T47D (cell line): ENCODE measurements at regions not wholly inside any gene's neighbourhood (a gene's known extent, or its start where the extent isn't known, plus 50 kb on each side); places are given as distances from the start of the nearest gene placed in this dataset.
"Not testable (repeated sequence)": the region's sequence is repeated elsewhere in the genome, so short reads cannot be mapped to it uniquely, and the experiment has no call there.

Experiments
- DNase-seq, 2 experiments: peaks; one replicate each; pipeline versions ENCODE4 v3.0.0 to v3.0.0-alpha.2; 2011 to 2012; ENCODE audit warnings: low read depth in 1 of 2, low spot score in 1 of 2
- JUND ChIP-seq: IDR thresholded peaks from 2 replicates; pipeline ENCODE4 v1.6.1; 2012; ENCODE audit warnings: low read depth
- in situ Hi-C: cut with HindIII; loops from 2 replicates; pipeline ENCODE4 v1.10.0; 2016; ENCODE audit warnings: low sequenced_read_pairs, low pct_unique_long_range_greater_than_20kb

DNA sequence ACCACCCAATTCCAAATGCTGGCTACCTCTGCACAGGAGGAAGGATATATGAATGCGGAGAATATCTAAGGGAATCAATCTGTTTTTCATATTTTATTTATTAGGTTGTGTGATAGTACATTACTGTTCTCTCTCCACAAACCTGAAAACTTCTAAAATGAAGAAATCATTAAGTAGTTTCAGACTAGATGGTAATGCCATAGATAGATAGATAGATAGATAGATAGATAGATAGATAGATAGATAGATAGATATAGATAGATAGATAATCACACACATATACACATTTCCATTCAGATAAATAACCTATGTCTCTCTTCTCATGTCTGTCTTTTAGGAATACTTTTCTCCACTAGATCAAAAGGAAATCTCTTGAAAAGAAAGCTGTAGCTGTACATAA lies 126.1 kb upstream of the TSPAN8 start:
- no peak for TF ChIP-seq JUND
- DNase-seq, result no peak
- in situ Hi-C loops, result no loop called here

DNA sequence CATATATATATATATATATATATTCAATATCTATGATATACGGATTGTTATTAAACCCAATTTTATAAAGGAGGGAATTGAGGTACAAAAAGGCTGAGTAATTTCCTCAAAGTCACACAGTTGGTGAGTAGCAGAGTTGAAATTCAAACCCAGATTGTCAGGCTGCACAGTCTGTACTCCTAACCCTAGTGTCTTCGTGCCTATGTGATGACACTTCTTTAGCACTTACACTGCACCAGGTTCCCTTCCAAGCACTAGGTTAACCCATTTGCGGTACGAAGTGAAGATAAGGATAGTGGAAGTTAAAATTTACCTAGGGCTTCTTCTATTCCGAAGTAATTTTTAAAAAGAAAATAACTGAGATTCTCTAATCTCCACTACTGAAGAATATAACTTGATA lies 125.1 kb upstream of the TSPAN8 start:
- in situ Hi-C loops, result no loop called here
- TF ChIP-seq JUND, result no peak
- DNase-seq, result no peak

DNA sequence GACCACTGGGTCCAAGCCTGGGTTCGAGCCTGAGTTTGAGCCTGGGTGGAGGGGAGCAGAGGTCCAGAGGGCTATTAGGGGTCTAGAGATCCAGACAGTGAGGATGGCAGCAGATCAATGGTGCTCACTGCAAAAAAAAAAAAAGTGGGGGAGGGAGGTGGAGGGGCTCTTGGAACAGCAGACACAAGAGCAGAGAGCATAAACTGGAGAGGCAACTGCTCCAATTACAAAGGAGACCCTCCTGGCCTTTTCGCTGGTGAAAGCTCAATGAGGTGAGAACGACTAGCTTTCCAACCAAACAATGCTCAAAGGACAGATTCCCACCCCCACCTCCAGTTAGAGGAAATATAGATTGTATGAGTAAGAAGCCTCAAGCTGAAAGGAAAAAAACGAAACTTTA lies 124.2 kb upstream of the TSPAN8 start:
- TF ChIP-seq JUND, result no peak
- in situ Hi-C loops, result no loop called here
- DNase-seq, result no peak

DNA sequence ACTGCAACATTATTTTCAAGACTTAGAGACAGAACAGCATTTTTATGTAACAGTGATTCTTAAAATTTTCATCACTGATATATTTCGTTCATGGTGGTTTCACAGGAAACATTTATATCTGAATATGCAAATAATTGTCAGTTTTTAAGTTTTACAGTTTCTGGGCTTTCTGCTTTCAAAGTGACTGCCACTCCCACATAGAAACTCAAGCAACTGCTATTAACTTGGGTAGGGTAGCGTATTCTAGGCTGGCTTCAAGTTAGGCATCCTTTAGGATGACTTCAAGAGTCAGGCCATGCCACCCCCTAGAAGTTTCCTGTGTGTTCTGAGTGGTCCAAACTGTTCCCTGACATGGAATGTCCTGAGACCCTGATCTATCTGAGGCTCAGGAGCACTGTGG lies 123.6 kb upstream of the TSPAN8 start:
- in situ Hi-C loops, result no loop called here
- DNase-seq, result no peak
- TF ChIP-seq JUND, result no peak

DNA sequence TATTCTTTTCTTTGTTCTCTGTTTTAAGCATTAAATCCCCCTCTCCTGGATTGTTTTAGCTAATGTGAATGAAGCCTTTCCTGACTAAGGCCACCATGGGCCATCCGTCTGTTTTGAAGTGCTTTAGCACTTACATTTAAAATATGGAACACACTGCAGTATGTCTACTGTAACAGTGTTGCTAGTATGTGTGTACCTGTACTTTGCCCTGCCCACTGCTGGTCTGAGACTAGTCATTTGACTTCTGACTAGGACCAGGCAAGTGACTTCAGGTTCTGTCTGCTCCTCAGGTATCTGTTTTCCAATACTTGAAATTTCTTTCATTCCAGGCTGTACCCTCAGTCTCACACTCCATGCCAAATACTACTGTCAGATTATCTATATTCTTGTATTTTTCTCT lies 120.1 kb upstream of the TSPAN8 start:
- in situ Hi-C loops, result no loop called here
- TF ChIP-seq JUND, result no peak
- DNase-seq, result no peak

DNA sequence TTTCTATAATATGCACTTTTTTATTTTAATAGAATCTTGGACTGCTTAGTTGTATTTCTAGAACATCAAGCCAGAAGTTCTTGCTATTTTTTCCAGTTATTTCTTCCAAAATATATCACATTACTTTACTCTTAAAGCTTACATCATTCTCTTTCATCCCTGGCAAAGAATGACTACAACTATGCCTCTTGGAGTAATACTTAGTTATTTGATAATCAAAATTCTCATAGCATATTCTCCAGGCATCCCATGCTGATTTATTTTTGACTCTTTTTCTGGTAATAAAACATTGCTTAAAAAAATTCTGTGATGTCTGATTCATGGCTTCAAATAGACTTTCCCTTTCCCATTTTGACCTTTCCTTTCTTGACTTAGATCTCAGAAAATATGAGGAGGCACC lies 118.7 kb upstream of the TSPAN8 start:
- no peak for DNase-seq
- TF ChIP-seq JUND, result no peak
- in situ Hi-C loops, result no loop called here

DNA sequence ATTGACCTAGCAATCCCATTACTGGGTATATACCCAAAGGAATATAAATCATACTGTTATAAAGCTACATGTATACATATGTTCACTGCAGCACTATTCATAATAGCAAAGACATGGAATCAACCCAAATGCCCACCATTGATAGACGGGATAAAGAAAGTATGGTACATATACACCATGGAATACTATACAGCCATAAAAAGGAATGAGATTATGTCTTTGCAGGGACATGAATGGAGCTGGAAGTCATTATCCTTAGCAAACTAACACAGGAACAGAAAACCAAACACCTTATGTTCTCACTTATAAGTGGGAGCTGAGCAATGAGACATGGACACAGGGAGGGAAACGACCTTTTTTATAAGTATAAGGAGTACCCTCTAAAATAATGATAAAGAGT lies 113.0 kb upstream of the TSPAN8 start:
- DNase-seq, in situ Hi-C loops: not testable (repeated sequence)

DNA sequence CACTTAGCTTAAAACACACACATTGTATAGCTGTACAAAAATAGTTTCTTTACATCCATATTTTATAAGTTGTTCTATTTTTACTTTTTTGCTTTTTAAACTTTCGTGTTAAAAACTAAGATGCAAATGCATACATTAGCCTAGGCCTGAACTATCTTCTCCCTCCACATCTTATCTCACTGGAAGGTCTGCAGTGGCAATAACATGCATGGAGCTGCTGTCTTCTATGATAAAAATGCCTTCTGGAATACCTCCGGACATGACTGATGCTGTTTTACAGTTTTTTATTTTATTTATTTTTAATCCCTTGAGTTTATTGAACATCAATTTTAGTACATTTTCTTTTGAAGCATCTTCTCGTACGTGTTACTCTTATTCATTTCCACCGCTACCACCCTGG lies 112.3 kb upstream of the TSPAN8 start:
- DNase-seq, result no peak
- TF ChIP-seq JUND, result no peak
- in situ Hi-C loops, result no loop called here

DNA sequence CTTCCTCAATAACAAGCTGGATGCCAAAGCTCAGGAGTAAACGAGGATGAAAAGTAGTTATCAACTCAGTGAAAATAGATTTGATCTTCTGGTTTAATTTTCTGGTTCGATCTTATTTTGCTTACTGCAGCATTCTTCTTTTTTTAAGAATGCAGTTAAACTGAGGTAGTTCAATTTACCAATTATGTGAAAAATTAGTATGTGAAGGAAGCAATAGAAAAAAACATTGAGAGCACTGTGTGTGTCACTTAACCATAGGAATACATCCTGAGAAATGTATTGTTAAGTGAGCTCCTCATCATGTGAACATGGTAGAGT lies 111.4 kb upstream of the TSPAN8 start:
- in situ Hi-C loops, result no loop called here
- no peak for DNase-seq

DNA sequence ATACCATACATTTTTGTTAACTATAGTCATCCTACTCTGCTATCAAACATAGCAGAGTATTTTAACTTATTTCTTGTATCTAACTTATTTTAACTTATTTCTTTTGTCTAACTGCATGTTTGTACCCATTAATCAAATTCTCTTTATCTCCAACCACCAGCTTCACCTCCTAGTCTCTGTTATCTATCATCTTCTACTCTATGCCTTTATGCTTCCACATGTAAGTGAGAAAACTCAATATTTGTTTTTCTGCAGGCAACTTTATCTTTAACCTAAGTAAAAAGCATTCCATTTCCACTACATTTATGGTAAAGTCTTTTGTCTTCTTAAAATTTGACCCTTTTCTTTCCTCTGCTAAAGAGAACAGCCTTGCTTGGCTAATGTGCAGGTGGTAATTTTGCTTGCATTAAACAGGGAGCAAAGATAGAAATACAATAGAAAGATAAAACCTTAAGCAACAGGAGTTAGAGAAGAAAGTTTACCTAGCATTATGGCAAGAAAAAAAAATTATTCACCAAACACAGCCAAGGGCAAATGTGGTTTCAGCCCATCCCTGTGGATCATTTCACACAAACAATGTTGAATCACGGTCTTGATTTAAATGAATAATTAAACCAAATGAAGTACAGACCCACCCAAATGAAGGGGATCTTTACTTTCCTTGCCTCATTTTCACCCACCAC lies 110.9 kb upstream of the TSPAN8 start:
- no peak for TF ChIP-seq JUND
- in situ Hi-C loops, result no loop called here
- DNase-seq, result no peak

More for the DNA sequence above, 111.4 kb upstream of the TSPAN8 start:
- TF ChIP-seq JUND, result no peak

DNA sequence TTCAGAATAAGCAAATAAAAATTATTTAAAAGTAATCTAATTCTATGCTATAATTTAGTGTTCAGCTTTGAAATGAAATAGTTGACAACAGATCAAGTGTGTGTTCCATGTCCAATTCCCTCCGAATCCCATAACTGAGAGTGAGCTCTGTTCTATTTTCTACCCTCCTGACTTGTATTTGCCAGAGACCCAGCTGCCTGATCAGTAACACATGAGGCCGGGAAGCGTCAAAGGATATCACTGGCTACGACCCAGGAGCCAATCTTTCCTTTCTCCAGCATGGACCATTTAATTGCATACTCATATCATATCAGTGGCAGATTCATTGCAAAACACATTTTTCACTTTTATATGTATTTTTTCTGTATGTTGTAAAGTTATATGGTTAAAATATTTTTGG lies 108.8 kb upstream of the TSPAN8 start:
- DNase-seq, result no peak
- TF ChIP-seq JUND, result no peak

DNA sequence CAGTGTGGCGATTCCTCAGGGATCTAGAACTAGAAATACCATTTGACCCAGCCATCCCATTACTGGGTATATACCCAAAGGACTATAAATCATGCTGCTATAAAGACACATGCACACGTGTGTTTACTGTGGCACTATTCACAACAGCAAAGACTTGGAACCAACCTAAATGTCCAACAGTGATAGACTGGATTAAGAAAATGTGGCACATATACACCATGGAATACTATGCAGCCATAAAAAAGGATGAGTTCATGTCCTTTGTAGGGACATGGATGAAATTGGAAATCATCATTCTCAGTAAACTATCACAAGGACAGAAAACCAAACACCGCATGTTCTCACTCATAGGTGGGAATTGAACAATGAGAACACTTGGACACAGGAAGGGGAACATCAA lies 107.9 kb upstream of the TSPAN8 start:
- in situ Hi-C loops, DNase-seq: not testable (repeated sequence)

More for the DNA sequence above, 108.8 kb upstream of the TSPAN8 start:
- in situ Hi-C loops, result no loop called here

DNA sequence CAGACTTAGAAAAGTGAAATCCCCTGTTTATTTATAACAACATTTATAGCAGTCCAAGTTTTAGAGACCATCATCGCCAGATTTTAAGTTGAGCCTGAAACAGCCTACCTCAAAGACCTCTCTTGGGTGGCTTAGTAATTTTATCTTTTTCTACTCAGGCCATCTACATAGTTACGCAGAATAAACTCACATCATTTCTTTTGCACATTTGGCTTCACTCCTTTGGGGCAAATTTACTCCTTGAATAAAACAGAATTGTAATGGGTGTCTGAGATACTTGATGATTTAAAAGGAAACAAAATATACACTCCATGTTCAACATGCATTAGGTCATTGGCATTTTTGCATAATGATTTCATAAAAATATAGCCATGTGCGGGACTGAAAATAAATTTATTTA lies 104.7 kb upstream of the TSPAN8 start:
- no peak for DNase-seq
- TF ChIP-seq JUND, result no peak
- in situ Hi-C loops, result no loop called here

DNA sequence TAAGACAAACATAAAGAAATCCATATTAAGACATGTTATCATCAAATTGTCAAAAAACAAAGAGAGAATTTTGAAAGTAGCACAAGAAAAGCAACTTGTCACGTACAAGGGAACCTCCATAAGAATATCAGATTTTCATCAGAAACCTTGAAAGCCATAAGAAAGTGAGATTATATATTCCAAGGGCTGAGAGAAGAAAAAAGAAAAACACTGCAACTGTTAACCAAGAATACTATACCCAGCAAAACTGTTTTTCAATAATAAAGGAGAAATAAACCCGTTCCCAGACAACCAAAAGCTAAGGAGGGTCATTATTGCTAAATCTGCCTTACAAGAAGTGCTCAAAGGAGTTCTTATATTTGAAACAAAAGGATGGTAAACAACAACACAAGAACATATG lies 94.7 kb upstream of the TSPAN8 start:
- in situ Hi-C loops, result no loop called here
- no peak for TF ChIP-seq JUND
- no peak for DNase-seq
